MM.1S (cell line): ENCODE measurements at regions not wholly inside any gene's neighbourhood (a gene's known extent, or its start where the extent isn't known, plus 50 kb on each side); places are given as distances from the start of the nearest gene placed in this dataset.

ENCODE experiments used
- DNase-seq: peaks from one replicate; pipeline ENCODE4 v3.0.0-alpha.2; 2015
- H2AFZ ChIP-seq: fragments of 300-600 bp; sonication (generic); 2 replicates; pipeline ENCODE4 v1.6.0; 2016; ENCODE audit warnings: antibody characterized with exemption, low read length
- H3F3A ChIP-seq: fragments of 300-600 bp; sonication (generic); 2 replicates; pipeline ENCODE4 v1.6.1; 2016; ENCODE audit warnings: mild to moderate bottlenecking, antibody characterized with exemption, low read length, moderate library complexity, mixed read lengths; ENCODE audit not compliant: insufficient read depth
- H3K27ac ChIP-seq: fragments of 300-600 bp; sonication (generic); 2 replicates; pipeline ENCODE4 v1.5.1; 2016; ENCODE audit warnings: mild to moderate bottlenecking, low read length
- H3K27me3 ChIP-seq: fragments of 300-600 bp; sonication (generic); replicated peaks from 2 replicates; pipeline ENCODE4 v1.6.0; 2016; ENCODE audit warnings: low read length; ENCODE audit not compliant: insufficient read depth
- H3K36me3 ChIP-seq: fragments of 300-600 bp; sonication (generic); replicated peaks from 2 replicates; pipeline ENCODE4 v1.6.1; 2016; ENCODE audit warnings: mild to moderate bottlenecking, low read length, mixed read lengths; ENCODE audit not compliant: insufficient read depth
- H3K4me1 ChIP-seq: fragments of 300-600 bp; sonication (generic); 2 replicates; pipeline ENCODE4 v1.6.1; 2016; ENCODE audit warnings: low read length, mixed read lengths
- H3K4me2 ChIP-seq: fragments of 300-600 bp; sonication (generic); 2 replicates; pipeline ENCODE4 v1.6.0; 2016; ENCODE audit warnings: low read depth, low read length
- H3K4me3 ChIP-seq: fragments of 300-600 bp; sonication (generic); 2 replicates; pipeline ENCODE4 v1.5.1; 2016; ENCODE audit warnings: low read length, mixed read lengths
- H3K79me2 ChIP-seq: fragments of 300-600 bp; sonication (generic); 2 replicates; pipeline ENCODE4 v1.6.1; 2016; ENCODE audit warnings: mixed run types, low read length, mixed read lengths
- H3K9ac ChIP-seq: fragments of 300-600 bp; sonication (generic); 2 replicates; pipeline ENCODE4 v1.6.1; 2016; ENCODE audit warnings: low read length, mixed read lengths
- H3K9me2 ChIP-seq: fragments of 300-600 bp; sonication (generic); replicated peaks from 2 replicates; pipeline ENCODE4 v1.6.1; 2016; ENCODE audit warnings: mild to moderate bottlenecking, low read length, mixed read lengths; ENCODE audit not compliant: insufficient read depth
- H3K9me3 ChIP-seq: fragments of 300-600 bp; sonication (generic); replicated peaks from 2 replicates; pipeline ENCODE4 v1.6.1; 2016; ENCODE audit warnings: mild to moderate bottlenecking, low read length, mixed read lengths; ENCODE audit not compliant: insufficient read depth
- H4K20me1 ChIP-seq: fragments of 300-600 bp; sonication (generic); 2 replicates; pipeline ENCODE4 v1.6.1; 2016; ENCODE audit warnings: mild to moderate bottlenecking, low read length, moderate library complexity, mixed read lengths; ENCODE audit not compliant: insufficient read depth
- EZH2 ChIP-seq: fragments of 300-600 bp; sonication (generic); optimal IDR thresholded peaks from 2 replicates; pipeline ENCODE3; 2017; ENCODE audit warnings: low read depth, mild to moderate bottlenecking, antibody characterized with exemption, low read length, mixed read lengths
- EZH2phosphoT487 ChIP-seq: fragments of 300-600 bp; sonication (generic); IDR thresholded peaks from 2 replicates; pipeline ENCODE4 v1.6.1; 2018; ENCODE audit warnings: antibody characterized with exemption, low read length
- TF ChIP-seq, protein P1 (sequence below): fragments of 300-600 bp; sonication (generic); IDR thresholded peaks from 2 replicates; pipeline ENCODE4 v1.5.1; 2016; ENCODE audit warnings: antibody characterized with exemption, low read length, mixed read lengths

DNA sequence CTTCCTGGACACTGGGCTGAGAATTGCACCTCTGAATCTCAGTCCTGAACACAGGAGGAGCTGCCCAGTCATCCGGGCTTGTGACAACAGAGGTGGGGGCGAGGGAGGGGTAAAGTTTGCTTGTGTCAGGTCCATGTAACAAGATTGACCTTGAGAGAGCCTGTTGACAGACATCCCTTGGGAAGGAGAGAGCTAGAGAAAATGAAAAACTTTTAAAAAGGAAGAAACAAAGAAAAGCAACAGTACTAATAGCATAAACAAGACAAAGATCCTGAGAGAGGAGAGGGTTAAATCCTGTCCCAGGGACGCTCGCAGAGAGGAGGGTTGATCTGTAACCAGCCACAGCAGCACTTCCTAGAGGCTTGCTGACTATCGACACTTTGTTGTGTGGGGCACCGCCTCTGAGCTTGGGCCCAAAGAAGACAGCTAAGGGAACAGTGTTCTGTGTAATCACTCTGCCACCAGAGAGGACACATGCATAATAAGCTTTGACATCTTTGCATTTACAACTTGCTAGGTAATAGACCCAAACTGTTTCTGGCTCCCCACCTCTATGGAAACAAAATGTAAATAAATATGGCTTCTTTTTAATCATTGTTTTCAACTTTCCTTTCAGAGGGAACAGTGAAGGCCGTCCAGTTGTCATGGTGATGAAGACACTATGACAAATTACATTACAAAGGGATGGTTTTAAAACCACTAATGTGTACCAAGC is 363.7 kb downstream of the CSNK1G3 start:
- DNase-seq = no peak
- Histone ChIP-seq H3K4me2 (no peak overlapping the region), H3K27ac (no peak overlapping the region), H3K4me1 (no peaks in the 10 kb centered on the region), H3F3A (no peaks in the 10 kb centered on the region), H3K27me3 (no peaks in the 10 kb centered on the region), H3K36me3 (no peaks in the 10 kb centered on the region), H3K9ac (no peak overlapping the region), H3K4me3 (no peak overlapping the region), H3K9me2 (no peaks in the 10 kb centered on the region), H3K79me2 (no peaks in the 10 kb centered on the region), H4K20me1 (no peaks in the 10 kb centered on the region), H3K9me3 (no peaks in the 10 kb centered on the region), H2AFZ (no peak overlapping the region)
- TF ChIP-seq EZH2phosphoT487 (no peak), EZH2 (no peak)
- TF ChIP-seq, protein P1, sequence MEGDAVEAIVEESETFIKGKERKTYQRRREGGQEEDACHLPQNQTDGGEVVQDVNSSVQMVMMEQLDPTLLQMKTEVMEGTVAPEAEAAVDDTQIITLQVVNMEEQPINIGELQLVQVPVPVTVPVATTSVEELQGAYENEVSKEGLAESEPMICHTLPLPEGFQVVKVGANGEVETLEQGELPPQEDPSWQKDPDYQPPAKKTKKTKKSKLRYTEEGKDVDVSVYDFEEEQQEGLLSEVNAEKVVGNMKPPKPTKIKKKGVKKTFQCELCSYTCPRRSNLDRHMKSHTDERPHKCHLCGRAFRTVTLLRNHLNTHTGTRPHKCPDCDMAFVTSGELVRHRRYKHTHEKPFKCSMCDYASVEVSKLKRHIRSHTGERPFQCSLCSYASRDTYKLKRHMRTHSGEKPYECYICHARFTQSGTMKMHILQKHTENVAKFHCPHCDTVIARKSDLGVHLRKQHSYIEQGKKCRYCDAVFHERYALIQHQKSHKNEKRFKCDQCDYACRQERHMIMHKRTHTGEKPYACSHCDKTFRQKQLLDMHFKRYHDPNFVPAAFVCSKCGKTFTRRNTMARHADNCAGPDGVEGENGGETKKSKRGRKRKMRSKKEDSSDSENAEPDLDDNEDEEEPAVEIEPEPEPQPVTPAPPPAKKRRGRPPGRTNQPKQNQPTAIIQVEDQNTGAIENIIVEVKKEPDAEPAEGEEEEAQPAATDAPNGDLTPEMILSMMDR = no peak

GRCh38 chr5:123874600-123875201 is 362.7 kb downstream of the CSNK1G3 start:
- H3K9me2 ChIP-seq = no peaks in the 10 kb centered on the region
- no peak overlapping the region for H3K4me3 ChIP-seq
- no peaks in the 10 kb centered on the region for H3K4me1 ChIP-seq
- H3K4me2 ChIP-seq = no peak overlapping the region
- H3K27ac ChIP-seq = no peak overlapping the region
- H3K36me3 ChIP-seq = no peaks in the 10 kb centered on the region
- H2AFZ ChIP-seq = no peak overlapping the region
- no peaks in the 10 kb centered on the region for H4K20me1 ChIP-seq
- DNase-seq = no peak
- no peaks in the 10 kb centered on the region for H3K79me2 ChIP-seq
- H3K27me3 ChIP-seq = no peaks in the 10 kb centered on the region
- no peak overlapping the region for H3K9ac ChIP-seq
- no peak for TF ChIP-seq EZH2phosphoT487
- TF ChIP-seq, protein P1 = no peak
- H3K9me3 ChIP-seq = no peaks in the 10 kb centered on the region
- H3F3A ChIP-seq = no peaks in the 10 kb centered on the region

DNA sequence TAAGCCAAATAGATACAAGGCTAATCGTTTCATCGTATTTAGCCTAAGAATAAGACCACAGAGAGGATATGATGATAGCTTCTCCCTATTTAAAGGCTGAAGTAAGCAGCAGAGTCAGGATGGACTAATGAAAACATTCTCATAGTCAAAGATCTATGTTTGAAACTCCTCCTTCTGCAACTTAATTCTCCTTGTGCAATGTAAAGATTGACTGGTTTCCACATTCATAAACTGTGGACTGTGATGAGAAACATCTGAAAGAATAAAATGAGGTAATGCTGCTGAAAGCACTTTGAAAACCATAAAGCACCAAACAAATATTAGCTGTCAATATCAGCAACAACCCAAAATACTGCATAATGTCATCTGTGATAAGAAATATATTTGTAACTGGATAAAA is 361.9 kb downstream of the CSNK1G3 start:
- Histone ChIP-seq H4K20me1 (no peaks in the 10 kb centered on the region), H3K79me2 (no peaks in the 10 kb centered on the region), H3K27me3 (no peaks in the 10 kb centered on the region), H3K9me3 (no peaks in the 10 kb centered on the region), H3K4me1 (no peaks in the 10 kb centered on the region), H3K4me2 (no peak overlapping the region), H3K4me3 (no peak overlapping the region), H3K36me3 (no peaks in the 10 kb centered on the region), H3K9ac (no peak overlapping the region), H3K27ac (no peak overlapping the region), H2AFZ (no peak overlapping the region), H3F3A (no peaks in the 10 kb centered on the region), H3K9me2 (no peaks in the 10 kb centered on the region)
- TF ChIP-seq EZH2phosphoT487 = no peak
- no peak for TF ChIP-seq EZH2
- TF ChIP-seq, protein P1 = no peak
- DNase-seq = no peak
